ENCODE measurements at regions not wholly inside any gene's neighbourhood (a gene's known extent, or its start where the extent isn't known, plus 50 kb on each side); places are given as distances from the start of the nearest gene placed in this dataset.
"Not testable (repeated sequence)": the region's sequence is repeated elsewhere in the genome, so short reads cannot be mapped to it uniquely, and the experiment has no call there.

- Histone ChIP-seq H3K27me3 (ENCODE audit: control insufficient read depth, insufficient read depth, low read length) (no peaks in the 10 kb centered on the region), H3K36me3 (ENCODE audit: control insufficient read depth, insufficient read depth, low read length) (no peaks in the 10 kb centered on the region), H3K4me3 (ENCODE audit: low read depth, low read length) (no peak overlapping the region)
- DNase-seq (ENCODE audit: low read depth) = no peak
- no peak for TF ChIP-seq CTCF (IDR thresholded peaks at IDR 0.05; ENCODE audit: insufficient read depth, low read length, poor library complexity, severe bottlenecking)
Observed at GRCh38 chr18:77405096-77405495, 155.4 kb downstream of the GALR1 start.

- Histone ChIP-seq H3K4me3 (ENCODE audit: low read depth, low read length) (no peak overlapping the region), H3K27me3 (ENCODE audit: control insufficient read depth, insufficient read depth, low read length) (no peaks in the 10 kb centered on the region), H3K36me3 (ENCODE audit: control insufficient read depth, insufficient read depth, low read length) (no peaks in the 10 kb centered on the region)
- no peak for TF ChIP-seq CTCF (IDR thresholded peaks at IDR 0.05; ENCODE audit: insufficient read depth, low read length, poor library complexity, severe bottlenecking)
- DNase-seq (ENCODE audit: low read depth) = no peak
Observed at GRCh38 chr18:77407733-77408132, 158.1 kb downstream of the GALR1 start.

- DNase-seq (ENCODE audit: low read depth); H3K36me3 ChIP-seq (ENCODE audit: control insufficient read depth, insufficient read depth, low read length); H3K27me3 ChIP-seq (ENCODE audit: control insufficient read depth, insufficient read depth, low read length): not testable (repeated sequence)
- peak overlapping the region; percentile 34 for H3K4me3 ChIP-seq (ENCODE audit: low read depth, low read length)
Observed at GRCh38 chr18:77421546-77421945, 171.9 kb downstream of the GALR1 start.

GRCh38 chr18:77422974-77423867, 173.6 kb downstream of the GALR1 start:
- no peak for TF ChIP-seq CTCF (IDR thresholded peaks at IDR 0.05; ENCODE audit: insufficient read depth, low read length, poor library complexity, severe bottlenecking)
- Histone ChIP-seq H3K36me3 (ENCODE audit: control insufficient read depth, insufficient read depth, low read length) (no peaks in the 10 kb centered on the region), H3K4me3 (ENCODE audit: low read depth, low read length) (no peak overlapping the region), H3K27me3 (ENCODE audit: control insufficient read depth, insufficient read depth, low read length) (no peaks in the 10 kb centered on the region)
- DNase-seq (ENCODE audit: low read depth) = no peak

GRCh38 chr18:77433076-77433475, 183.4 kb downstream of the GALR1 start:
- H3K4me3 ChIP-seq (ENCODE audit: low read depth, low read length) = no peak overlapping the region
- no peaks in the 10 kb centered on the region for H3K36me3 ChIP-seq (ENCODE audit: control insufficient read depth, insufficient read depth, low read length)
- no peak for TF ChIP-seq CTCF (IDR thresholded peaks at IDR 0.05; ENCODE audit: insufficient read depth, low read length, poor library complexity, severe bottlenecking)
- no peak for DNase-seq (ENCODE audit: low read depth)
- H3K27me3 ChIP-seq (ENCODE audit: control insufficient read depth, insufficient read depth, low read length) = no peaks in the 10 kb centered on the region

GRCh38 chr18:77439888-77440287, 190.2 kb downstream of the GALR1 start:
- no peak for DNase-seq (ENCODE audit: low read depth)
- Histone ChIP-seq H3K4me3 (ENCODE audit: low read depth, low read length) (no peak overlapping the region), H3K27me3 (ENCODE audit: control insufficient read depth, insufficient read depth, low read length) (no peaks in the 10 kb centered on the region), H3K36me3 (ENCODE audit: control insufficient read depth, insufficient read depth, low read length) (no peaks in the 10 kb centered on the region)
- TF ChIP-seq CTCF (IDR thresholded peaks at IDR 0.05; ENCODE audit: insufficient read depth, low read length, poor library complexity, severe bottlenecking) = no peak
